ENCODE measurements at regions not wholly inside any gene's neighbourhood (a gene's known extent, or its start where the extent isn't known, plus 50 kb on each side); places are given as distances from the start of the nearest gene placed in this dataset.
"Not testable (repeated sequence)": the region's sequence is repeated elsewhere in the genome, so short reads cannot be mapped to it uniquely, and the experiment has no call there.

DNA sequence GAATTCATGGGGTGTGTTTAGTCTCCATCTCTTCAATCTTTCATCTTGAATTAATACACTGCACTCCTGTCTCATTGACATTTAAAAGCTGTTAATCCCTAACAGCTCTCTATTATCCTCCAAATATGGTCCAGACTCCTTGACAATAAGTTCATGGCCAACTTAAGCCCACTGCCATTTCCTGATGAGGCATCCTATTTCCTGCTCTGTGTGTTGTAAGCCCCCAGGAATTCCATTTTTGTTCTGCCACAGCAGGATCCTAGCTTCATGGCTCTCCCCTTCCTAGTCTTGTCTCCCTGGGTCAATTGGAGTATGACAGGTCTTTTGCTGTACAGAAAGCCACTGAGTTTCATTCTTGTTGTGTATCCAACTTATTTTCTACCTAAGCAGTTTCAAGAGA lies 218.8 kb downstream of the OTUD1 start:
- H3K27ac ChIP-seq = no peak overlapping the region
- no peaks in the 10 kb centered on the region for H3K9me3 ChIP-seq (replicated peaks in 1 of 3)
- no peak for DNase-seq
- H3K36me3 ChIP-seq (replicated peaks in 1 of 2) = no peaks in the 10 kb centered on the region
- no peak overlapping the region for H3K4me3 ChIP-seq
- no peaks in the 10 kb centered on the region for H3K4me1 ChIP-seq (replicated peaks in 1 of 2)
- intact Hi-C loops (cut with DNase I) = no loop called here
- TF ChIP-seq, protein P1, sequence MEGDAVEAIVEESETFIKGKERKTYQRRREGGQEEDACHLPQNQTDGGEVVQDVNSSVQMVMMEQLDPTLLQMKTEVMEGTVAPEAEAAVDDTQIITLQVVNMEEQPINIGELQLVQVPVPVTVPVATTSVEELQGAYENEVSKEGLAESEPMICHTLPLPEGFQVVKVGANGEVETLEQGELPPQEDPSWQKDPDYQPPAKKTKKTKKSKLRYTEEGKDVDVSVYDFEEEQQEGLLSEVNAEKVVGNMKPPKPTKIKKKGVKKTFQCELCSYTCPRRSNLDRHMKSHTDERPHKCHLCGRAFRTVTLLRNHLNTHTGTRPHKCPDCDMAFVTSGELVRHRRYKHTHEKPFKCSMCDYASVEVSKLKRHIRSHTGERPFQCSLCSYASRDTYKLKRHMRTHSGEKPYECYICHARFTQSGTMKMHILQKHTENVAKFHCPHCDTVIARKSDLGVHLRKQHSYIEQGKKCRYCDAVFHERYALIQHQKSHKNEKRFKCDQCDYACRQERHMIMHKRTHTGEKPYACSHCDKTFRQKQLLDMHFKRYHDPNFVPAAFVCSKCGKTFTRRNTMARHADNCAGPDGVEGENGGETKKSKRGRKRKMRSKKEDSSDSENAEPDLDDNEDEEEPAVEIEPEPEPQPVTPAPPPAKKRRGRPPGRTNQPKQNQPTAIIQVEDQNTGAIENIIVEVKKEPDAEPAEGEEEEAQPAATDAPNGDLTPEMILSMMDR (IDR thresholded peaks at IDR 0.05) = no peak
- no peak for TF ChIP-seq POLR2A (IDR thresholded peaks at IDR 0.05)
- no peaks in the 10 kb centered on the region for H3K27me3 ChIP-seq

GRCh38 chr10:23671866-23672265 lies 233.0 kb downstream of the OTUD1 start:
- H3K4me3 ChIP-seq; H3K4me1 ChIP-seq (replicated peaks in 1 of 2); DNase-seq; H3K9me3 ChIP-seq (replicated peaks in 1 of 3); intact Hi-C loops (cut with DNase I); H3K36me3 ChIP-seq (replicated peaks in 1 of 2); H3K27ac ChIP-seq; H3K27me3 ChIP-seq: not testable (repeated sequence)
- 17 to 67% (median 58%) methylated on average over 2 to 7 of the region's 7 CpGs for WGBS, 4 donors

- 58 to 77% (median 73%) methylated on average over 2 of the region's 2 CpGs for WGBS, 4 donors
- no peaks in the 10 kb centered on the region for H3K36me3 ChIP-seq (replicated peaks in 1 of 2)
- H3K9me3 ChIP-seq (replicated peaks in 1 of 3) = no peaks in the 10 kb centered on the region
- H3K27me3 ChIP-seq = no peaks in the 10 kb centered on the region
- H3K27ac ChIP-seq = no peak overlapping the region
- TF ChIP-seq POLR2A (IDR thresholded peaks at IDR 0.05) = no peak
- TF ChIP-seq, protein P1 (IDR thresholded peaks at IDR 0.05) = no peak
- DNase-seq = no peak
- intact Hi-C loops (cut with DNase I) = no loop called here
- H3K4me1 ChIP-seq (replicated peaks in 1 of 2) = no peaks in the 10 kb centered on the region
- H3K4me3 ChIP-seq = no peak overlapping the region
These were observed 236.7 kb downstream of the OTUD1 start for GRCh38 chr10:23675585-23675984.

DNA sequence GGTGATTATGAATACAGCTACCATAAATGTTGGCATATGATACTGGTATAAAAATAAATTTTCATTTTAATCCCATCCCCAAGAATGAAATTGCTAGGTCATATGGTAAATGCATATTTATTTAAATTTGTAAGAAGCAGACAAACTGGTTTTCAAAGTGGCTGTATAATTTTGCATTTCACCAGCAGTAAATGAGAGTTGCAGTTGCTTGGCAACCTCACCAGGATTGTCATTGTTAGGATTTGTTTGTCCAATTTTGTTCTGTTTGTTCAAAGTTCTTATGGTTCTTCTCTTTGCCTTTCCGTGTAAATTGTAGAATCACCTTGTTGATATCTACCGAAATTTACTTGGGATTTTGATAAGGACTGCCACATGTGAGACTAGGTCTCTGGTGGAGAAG lies 237.4 kb downstream of the OTUD1 start:
- 75 to 89% (median 81%) methylated on average over 2 of the region's 2 CpGs for WGBS, 4 donors
- DNase-seq = no peak
- no peak overlapping the region for H3K27ac ChIP-seq
- no peaks in the 10 kb centered on the region for H3K36me3 ChIP-seq (replicated peaks in 1 of 2)
- H3K4me1 ChIP-seq (replicated peaks in 1 of 2) = no peaks in the 10 kb centered on the region
- intact Hi-C loops (cut with DNase I) = no loop called here
- H3K9me3 ChIP-seq (replicated peaks in 1 of 3) = no peaks in the 10 kb centered on the region
- no peaks in the 10 kb centered on the region for H3K27me3 ChIP-seq
- no peak for TF ChIP-seq POLR2A (IDR thresholded peaks at IDR 0.05)
- TF ChIP-seq, protein P1 (IDR thresholded peaks at IDR 0.05) = no peak
- H3K4me3 ChIP-seq = no peak overlapping the region

DNA sequence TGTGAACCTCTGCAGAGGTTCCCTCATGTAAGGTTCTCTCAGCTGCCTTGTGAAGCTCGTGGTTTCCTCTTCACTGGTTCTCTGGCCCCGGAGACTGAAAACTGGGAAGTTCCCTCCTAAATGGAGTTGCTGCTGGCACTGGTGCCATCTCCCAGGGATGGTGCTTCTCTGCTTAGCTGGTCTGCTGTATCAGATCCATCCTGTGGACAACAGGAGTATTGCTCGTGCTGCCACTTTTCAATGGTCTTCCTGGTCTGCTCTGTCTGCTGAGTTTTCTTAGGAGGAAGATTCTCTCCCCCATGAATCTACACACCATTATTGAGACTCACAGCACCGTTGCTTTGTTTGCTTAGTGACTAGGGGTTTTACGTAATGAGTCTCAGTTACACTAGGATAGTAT lies 247.8 kb downstream of the OTUD1 start:
- TF ChIP-seq, protein P1 (IDR thresholded peaks at IDR 0.05) = no peak
- no peak for TF ChIP-seq POLR2A (IDR thresholded peaks at IDR 0.05)
- H3K4me3 ChIP-seq = no peak overlapping the region
- no peak overlapping the region for H3K27ac ChIP-seq
- 55 to 79% (median 66%) methylated on average over 5 of the region's 5 CpGs for WGBS, 4 donors
- no peak for DNase-seq
- intact Hi-C loops (cut with DNase I) = no loop called here
- no peaks in the 10 kb centered on the region for H3K27me3 ChIP-seq
- H3K4me1 ChIP-seq (replicated peaks in 1 of 2) = no peaks in the 10 kb centered on the region
- no peaks in the 10 kb centered on the region for H3K9me3 ChIP-seq (replicated peaks in 1 of 3)
- H3K36me3 ChIP-seq (replicated peaks in 1 of 2) = no peaks in the 10 kb centered on the region
